Erythroblast (primary cell): ENCODE measurements at regions not wholly inside any gene's neighbourhood (a gene's known extent, or its start where the extent isn't known, plus 50 kb on each side); places are given as distances from the start of the nearest gene placed in this dataset.

ENCODE experiments used
- GATA1 ChIP-seq: IDR thresholded peaks from 2 replicates; pipeline ENCODE4 v1.6.1; 2011; ENCODE audit warnings: low read depth, mild to moderate bottlenecking, control low read depth, low read length, moderate library complexity
- POLR2A ChIP-seq: IDR thresholded peaks from 2 replicates; pipeline ENCODE4 v1.6.1; 2011; ENCODE audit warnings: mild to moderate bottlenecking, low read length

- TF ChIP-seq POLR2A (no peak), GATA1 (no peak)
Observed at GRCh38 chr10:107481224-107481623, 316.7 kb upstream of the SORCS1 start.
